ENCODE measurements at regions not wholly inside any gene's neighbourhood (a gene's known extent, or its start where the extent isn't known, plus 50 kb on each side); places are given as distances from the start of the nearest gene placed in this dataset.

DNA sequence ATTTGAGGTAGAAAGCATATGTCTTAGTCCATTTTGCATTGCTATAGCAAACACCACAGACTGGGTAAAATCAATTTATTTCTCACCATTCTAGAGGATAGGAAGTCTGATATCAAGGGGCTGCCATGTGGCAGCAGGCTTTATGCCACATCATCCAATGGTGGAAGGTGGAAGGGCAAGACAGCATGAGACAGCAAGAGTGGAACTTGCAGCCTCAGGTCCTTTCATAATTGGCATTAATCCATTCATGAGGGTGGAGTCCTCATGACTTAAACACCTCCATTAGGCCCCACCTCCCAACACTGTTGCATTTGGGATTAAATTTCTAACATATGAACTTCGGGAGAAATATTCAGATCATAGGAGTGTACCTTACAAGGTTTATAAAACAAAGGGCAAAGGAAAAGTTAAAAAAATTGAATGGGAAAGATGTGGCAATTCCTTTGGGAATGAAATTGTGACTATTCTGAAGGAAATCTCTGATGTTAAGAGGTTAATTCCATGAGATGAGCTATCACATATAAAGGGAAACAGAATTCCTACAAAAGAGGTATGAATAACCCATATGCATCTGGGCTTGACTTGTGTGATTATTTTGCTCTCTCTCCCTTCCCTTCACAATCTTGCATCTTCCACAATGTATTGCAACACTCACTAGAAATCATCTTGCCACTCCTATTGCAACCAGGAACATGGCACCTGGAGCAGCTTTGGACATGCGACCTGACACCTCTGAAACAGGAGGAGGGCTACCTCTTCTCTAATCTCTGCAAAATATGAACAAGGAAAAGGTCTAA lies 507.8 kb downstream of the EPHA4 start:
- no peak for DNase-seq (ENCODE audit: low spot score)

DNA sequence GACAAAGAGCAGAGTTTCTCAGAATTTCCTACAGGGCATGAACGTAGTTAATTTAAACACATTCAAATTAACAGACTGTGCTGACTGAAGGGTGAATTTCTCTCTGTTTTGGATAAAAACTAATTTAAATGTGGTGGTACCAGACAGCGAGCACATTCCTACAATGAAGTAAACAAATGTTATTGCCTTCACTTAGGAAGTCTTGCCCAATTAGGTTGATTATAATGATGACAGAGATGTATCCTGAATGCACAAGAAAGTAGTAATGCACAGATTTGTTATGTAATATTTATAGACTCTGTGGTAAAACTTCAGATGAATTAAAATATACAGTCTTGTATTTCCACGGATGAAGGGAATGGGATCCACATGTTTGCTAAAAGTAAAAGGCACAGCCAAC lies 507.2 kb downstream of the EPHA4 start:
- no peak for DNase-seq (ENCODE audit: low spot score)

DNA sequence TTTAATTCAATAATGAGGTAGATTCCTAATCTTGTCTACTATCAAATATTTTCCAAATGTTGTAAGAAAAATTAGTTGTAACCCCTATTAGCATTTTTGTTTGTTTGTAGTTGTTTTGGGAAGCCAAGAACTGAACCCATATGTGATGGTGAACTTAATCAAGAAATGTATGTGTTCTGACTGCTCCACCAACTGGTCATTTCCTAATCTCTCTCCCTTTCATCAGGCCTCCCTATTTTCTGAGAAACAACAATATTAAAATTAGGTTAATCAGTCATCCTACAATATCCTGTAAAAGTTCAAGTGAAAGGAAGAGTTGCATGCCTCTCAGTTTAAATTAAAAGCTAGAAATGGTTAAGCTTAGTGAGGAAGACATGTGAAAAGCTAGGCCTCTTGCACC lies 504.0 kb downstream of the EPHA4 start:
- no peak for DNase-seq (ENCODE audit: low spot score)

DNA sequence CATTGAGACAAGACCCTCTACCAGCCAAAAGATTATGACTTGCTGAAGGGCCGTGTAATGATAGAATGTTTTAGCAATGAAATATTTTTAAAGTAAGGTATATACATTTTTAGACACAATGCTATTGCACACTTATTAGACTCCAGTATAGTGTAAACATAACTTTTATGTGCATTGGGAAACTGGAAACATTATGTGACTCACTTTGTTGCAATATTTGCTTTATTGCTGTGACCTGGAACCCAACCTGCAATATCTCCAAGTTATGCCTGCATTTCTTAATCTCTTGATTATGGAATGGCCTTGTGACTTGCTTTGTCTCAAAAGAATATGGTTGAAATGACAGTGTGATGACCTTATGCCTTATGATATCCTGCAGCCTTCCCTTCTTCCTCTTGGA lies 502.0 kb downstream of the EPHA4 start:
- DNase-seq (ENCODE audit: low spot score), result no peak

DNA sequence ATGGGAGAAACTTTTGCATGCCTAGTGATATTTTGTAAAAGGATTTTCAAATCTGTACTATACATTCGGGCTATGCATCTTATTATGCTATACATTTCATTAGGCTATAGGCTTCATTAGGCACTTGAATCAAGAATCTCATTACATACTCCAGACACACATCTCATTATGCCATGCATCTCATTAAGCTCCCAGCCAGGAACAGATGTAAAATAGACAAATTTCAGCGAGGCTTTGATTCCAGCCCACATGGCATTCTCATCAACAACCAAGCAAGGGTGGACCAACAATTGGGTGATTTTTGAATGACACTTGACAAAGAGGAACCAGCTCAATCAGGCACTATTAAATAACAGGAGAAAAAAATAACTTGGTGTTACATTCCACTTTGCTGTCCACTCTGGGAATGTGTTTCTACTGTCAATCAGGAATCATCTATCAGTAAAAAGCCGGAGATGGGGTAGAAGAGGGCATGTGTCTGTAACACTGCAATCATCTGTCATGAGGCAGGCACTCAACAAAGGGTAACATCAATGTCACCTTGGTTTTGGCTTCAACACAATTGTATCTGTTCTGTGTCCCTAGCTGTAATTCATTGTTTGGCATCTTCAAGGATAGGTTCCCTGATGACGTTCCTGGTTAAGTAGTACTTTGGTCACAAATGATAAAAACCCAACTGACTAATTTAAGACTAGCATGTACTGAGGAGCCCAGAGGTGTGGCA lies 498.6 kb downstream of the EPHA4 start:
- no peak for DNase-seq (ENCODE audit: low spot score)

DNA sequence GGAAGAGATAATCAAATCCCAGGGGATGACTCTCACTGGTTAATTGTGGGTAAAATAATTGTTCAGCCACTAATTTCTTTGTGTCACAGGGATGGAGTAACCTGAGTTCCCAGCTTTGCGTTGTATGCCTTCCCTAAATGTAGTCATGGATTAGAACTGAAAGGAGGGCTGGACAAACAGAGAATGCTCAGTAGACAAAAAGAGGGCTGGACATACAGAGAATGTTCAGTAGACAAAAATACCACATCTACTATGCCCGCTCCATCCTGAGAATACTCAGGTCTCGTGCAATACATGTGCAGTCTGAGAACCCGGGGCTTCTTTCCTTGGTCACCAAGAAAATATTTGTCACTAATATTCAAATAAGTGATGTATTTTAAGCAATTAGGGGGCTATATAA lies 497.9 kb downstream of the EPHA4 start:
- no peak for DNase-seq (ENCODE audit: low spot score)

DNA sequence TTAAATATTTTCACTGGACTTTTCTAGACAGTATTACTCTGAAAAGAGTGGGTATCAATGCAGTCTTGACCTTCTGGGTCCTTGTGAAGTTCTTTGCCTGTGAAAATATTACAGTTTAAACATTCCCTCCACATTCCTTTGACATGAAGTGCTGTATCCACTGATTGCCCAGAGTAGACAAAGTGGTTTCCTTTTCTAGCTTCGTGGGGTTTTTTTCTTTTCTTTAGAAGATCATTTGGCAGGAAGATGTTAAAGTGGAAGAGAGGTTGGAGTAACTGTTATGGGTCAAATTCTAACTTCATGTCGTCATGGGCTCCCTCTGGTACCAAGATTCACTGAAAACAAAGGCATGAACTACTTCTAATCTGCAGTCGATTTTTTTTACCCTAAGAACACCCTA lies 496.9 kb downstream of the EPHA4 start:
- no peak for DNase-seq (ENCODE audit: low spot score)

DNA sequence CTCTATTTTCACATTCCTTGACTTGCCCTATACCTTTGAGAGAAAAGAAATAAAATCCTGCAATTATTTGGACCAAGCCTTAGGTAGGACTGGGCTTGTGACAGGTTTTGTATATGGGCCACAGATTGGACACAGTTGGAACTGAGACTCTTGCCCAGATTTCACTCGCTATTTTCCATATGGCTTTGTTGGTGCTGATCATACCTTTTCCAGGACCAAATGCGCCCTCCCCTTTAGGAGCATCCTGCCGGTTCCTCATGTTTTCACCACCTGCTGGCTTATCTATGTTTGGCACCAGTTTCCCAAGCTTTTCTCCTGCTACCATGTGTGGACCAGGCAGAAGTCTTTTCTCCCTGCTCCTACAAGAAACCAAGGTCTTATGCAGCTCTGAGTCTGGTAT lies 494.9 kb downstream of the EPHA4 start:
- DNase-seq (ENCODE audit: low spot score), result no peak

DNA sequence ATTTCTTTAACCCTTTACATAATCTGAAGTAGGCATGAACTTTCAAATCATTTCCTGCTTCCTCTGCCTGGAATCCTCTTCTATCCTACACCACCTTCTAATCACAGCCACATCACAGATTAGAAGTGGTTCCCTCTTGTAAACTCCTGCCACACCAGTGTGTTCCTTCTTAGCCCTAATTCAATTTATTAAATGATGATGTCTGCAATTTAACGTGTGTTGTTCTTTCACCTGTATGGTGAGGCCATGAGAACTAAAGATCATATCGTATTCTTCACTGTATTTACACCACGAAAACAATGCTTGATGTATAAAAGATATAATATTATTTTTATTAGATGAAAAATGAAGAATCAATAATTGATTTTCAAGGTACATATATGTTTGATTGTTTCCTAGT lies 494.3 kb downstream of the EPHA4 start:
- DNase-seq (ENCODE audit: low spot score), result no peak

DNA sequence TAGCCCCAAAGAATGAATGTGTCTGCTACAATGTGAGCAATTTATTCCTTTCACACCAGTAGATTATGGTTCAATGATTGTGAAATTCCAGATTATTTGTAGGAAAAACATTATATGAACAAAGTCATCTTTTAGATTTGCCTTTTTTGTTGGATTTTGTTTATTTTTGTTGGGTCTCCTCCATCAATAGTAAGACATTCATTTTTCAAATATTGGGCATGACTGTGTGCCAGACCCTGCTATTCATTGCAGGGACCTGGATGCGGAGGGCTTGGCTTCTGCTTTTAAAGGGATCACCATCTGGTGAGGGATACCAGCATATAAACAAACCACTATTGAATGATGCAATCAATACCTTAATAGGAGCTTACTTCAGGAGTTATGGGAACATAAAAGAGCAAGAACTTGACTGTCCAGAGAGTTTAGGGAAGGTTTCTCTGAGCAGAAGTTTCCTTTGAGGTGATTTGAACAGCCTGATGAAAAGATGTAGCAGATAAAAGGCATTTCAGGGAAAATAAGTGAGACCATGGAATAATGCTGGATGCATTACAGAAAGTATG lies 486.7 kb downstream of the EPHA4 start:
- DNase-seq (ENCODE audit: low spot score), result no peak

DNA sequence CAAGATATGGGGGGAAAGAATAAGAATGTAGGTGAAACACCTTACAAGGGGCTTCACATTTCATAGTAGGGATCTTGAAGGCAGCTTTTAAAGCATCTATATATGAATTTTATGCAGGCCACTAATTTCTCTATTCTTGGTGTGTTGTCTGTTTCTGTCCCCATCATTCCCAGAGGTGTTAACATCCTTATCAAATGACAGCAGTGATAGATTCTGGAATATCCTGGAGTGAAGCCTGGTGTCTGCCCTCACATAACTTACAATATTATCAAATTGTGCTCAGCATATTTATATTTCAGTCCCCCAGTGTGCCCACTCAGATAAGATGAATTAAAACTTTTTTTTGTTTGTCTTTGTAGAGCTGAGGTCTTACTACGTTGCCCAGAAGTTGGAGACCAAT lies 486.2 kb downstream of the EPHA4 start:
- no peak for DNase-seq (ENCODE audit: low spot score)

DNA sequence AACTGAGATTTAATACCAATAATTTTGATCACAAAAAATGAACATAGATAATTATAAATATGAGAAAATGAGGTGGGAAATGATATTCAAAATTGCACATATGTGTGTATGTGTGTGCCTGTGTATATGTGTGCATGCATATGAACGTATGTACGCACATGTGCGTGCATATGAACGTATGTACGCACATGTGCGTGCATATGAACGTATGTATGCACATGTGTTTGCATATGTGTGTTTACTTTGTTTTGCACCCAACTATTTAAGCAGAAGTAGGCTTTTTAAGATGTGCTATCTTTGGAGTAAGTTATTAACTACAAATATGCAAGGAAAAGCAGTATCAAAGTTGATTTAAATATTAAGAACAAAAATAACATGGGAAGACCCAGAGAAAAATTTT lies 484.3 kb downstream of the EPHA4 start:
- DNase-seq (ENCODE audit: low spot score), result no peak

DNA sequence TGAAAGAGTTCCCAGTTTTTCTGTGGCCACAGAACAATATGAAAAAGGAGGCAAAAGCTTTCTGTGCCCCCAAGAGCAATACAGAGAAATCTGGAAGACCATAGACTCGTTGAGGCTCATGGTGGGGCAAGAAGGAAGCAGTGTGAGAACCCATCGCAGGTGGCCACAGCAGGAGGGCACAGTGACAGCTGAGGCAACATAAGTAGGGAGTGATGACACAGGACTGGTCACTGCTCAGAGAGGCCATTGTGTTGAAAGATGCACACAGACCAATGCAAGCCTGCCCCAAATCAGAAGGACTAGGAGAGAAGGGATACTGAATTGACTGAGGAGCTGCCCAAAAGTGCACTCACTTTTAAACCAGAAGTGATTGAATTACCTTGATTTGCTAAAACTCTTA lies 483.6 kb downstream of the EPHA4 start:
- no peak for DNase-seq (ENCODE audit: low spot score)

DNA sequence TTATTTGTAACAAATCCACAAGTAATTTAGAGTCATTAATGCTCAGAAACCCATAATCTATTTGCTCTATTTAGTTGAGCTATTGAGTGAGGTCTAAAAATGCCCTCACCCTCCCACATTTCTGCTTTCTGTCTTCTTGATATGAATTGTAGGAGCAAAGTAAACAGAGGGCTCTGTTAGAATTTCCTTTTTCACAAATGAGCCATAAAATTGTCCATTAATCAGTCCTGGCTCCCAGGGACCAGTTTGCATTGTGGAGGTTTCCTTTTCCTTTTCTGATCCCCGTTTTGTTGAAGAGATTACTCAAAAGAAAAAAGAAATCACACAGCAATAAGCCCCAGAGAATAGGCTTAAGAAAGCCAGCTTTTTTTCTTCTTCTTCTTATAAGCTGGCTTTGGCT lies 476.7 kb downstream of the EPHA4 start:
- DNase-seq (ENCODE audit: low spot score), result no peak

DNA sequence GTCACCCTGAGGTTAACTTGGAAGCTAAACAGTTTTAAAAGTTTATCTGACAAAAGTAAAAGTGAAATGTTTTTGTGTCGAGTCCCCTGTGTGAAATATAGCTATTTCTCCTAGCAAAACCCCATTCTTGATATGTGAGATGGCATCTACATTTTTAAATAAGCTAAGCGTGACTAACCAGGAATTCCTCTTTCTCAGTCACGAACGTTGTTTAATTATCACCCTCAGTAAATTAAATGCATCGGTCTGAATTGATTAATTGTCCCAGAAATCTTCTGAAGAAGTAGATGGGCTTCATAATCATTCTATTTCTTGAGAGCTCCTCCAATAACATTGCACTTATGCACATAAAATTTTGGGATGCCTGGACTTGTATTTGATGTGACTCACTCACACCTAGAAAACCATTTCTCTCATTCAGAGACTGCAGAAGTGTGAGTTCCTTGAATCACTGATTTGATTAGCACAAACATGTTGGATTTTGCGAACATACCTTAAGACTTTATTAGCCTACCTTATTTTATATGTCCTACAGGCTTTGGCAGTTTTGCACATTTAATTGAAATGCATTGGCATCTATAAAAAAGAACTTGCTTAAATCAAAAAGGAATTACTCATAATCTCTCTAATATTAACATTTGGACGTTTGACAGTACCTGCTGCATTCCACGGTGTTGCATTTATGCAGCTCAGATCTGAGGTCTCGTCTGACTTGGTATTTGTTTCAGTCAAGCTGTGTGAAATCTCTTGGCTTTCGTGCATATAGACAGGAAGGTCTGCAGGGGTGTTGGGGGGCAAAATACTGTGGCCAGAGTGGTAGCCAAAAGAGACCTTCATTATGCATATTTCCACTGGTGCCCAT lies 475.2 kb downstream of the EPHA4 start:
- no peak for DNase-seq (ENCODE audit: low spot score)

DNA sequence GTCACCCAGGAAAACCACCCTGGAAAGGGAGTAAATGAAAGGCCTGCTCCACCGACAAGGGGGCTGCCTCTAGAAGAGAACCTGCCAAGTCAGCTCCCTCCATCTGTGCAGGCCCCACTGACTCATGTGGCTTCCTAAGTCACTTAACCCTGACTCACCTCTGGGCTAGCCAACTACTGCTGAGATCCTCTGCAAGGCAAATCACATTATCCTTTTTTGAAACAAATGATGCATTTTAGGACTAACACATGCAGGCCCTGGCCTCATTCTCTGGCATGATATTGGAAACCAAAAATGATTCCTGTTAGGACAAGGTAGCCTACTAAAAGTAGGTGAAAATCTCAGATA lies 474.6 kb downstream of the EPHA4 start:
- DNase-seq (ENCODE audit: low spot score), result peak; percentile 67

DNA sequence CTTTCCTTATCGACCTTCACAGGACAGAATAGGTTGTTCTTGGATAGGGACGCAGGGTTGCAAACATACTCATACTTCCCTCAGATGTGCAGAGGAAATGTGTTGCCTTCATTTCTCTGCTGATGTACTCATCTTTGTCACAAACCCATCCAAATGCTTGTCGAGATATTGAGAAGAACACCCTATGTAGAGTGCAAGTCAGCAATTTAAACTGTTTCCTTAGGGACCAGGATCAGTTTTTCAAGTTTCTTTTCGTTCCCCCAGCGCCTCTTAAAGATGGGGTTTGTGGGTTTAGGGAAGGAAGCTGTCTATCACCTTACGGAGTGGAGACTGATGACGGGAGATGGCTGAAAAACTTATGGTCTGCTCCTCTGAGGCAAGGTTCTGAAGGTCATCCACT lies 474.2 kb downstream of the EPHA4 start:
- no peak for DNase-seq (ENCODE audit: low spot score)

DNA sequence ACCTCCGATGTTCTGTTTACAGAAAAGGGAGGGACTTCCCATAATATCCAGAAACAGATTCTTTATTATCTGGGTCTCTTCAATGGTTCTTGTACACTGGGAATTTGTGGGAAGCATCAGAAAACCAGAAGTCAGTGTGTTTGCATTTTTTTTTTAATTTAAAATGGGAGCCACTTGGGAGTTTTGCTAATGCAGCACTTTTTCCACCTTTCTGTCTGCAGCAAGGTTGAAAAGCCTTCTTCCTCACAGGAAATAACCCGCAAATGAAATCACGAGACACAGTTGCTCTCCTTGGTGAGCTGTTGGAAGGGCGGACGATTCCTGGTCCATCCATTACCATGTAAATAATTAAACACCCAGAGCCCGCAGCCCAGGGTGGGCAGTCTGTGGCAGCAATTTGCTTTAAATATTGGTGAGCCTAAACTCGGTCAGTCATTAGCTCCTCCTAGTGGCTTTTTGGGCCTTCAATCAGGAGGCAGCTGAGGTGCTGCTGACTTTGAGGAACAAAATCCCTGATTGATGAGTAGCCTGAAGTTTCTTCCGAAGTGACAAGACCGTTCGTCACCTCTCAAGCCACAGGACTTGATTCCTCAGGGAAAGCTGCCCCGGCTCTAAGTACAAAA lies 471.5 kb downstream of the EPHA4 start:
- DNase-seq (ENCODE audit: low spot score), result no peak

DNA sequence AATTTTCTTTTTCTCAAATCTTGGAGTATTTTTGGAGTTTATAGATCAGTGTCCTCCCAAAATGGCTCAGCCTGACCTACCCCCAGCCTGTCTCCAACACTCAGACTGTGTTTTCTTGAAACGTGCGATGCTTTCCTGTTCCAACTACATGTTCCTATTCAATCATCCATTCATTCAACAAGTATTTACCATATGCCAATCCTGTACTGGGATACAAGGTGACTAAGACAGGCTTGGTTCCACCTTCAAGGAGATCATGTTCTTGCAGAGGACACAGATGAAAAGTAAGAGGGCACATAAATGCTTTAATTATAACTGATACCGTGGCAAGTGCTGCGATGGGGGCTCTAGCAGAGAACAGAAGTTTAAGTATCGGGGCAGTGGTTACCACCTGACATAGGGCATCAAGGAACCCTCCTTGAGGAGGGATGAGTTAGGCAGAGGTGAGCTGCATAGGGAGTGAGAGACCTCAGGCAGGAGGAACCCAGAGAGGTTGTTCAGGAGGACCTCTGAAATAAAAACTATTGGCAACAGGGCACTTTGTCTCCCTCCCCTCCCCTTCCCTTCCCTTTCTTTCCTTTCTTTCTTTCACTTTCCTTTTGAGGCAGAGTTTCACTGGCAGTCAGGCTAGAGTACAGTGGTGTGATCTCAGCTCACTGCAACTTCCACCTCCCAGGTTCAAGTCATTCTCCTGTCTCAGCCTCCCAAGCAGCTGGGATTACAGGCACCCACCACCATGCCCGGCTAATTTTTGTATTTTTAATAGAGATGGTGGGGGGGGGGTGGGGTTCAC lies 469.0 kb downstream of the EPHA4 start:
- no peak for DNase-seq (ENCODE audit: low spot score)

DNA sequence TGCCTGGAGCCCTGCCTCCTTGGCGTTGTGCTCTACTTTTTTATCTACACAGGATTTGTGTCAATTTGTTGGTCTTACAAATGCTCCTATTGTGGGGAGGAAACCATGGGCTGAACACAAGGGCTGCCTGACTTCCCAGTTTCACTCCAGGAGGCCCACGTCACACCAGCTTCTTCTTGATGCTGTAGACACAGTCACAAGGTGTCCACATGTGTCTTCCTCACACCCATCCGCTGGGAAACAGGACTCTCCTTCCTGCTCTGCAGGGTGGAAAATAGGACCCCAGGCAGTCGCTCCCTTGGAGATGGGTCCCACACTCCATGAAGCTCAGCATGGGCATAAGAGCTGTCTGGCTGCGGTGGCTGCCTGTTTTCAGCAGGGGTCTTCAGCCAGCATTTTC lies 468.2 kb downstream of the EPHA4 start:
- DNase-seq (ENCODE audit: low spot score), result no peak

DNA sequence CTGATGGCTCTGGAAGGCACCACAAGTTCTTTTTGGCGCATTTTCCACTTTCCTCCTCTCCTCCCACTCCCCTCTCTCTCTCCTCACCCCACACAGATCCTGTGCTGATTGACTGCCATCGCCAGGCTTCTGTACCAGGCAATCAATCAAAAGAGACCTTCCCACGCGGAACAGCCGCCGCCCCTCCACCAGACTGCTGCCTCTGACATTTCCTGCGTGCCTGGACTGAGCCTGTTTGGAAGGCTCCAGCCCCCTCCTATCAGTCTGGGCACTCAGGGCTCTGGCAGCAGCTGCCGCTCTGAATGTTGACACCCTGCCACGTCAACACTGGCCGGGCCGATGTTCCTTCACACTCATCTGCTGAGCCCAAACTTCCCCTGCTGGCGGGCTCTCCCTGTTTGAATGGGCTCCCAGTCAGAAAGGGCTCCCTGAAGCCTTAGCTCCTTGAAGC lies 467.7 kb downstream of the EPHA4 start:
- DNase-seq (ENCODE audit: low spot score), result no peak
